Neural cell (in vitro differentiated cells): ENCODE measurements at regions not wholly inside any gene's neighbourhood (a gene's known extent, or its start where the extent isn't known, plus 50 kb on each side); places are given as distances from the start of the nearest gene placed in this dataset.

Experiments
- POLR2AphosphoS5 ChIP-seq: IDR thresholded peaks from 2 replicates; pipeline ENCODE4 v1.6.1; 2012
- RAD21 ChIP-seq: fragments of 450-650 bp; conservative IDR thresholded peaks from 2 replicates; pipeline ENCODE4 v1.6.1; 2014; ENCODE audit warnings: antibody characterized with exemption, mild to moderate bottlenecking, moderate library complexity
- SMC3 ChIP-seq: fragments of 450-650 bp; conservative IDR thresholded peaks from 2 replicates; pipeline ENCODE4 v1.6.1; 2014; ENCODE audit warnings: antibody characterized with exemption, mild to moderate bottlenecking, moderate library complexity; ENCODE audit not compliant: poor library complexity
- TF ChIP-seq, protein P1 (sequence below): fragments of 450-650 bp; IDR thresholded peaks from 2 replicates; pipeline ENCODE4 v1.5.1; 2014; ENCODE audit warnings: antibody characterized with exemption, mild to moderate bottlenecking, moderate library complexity; ENCODE audit not compliant: poor library complexity, severe bottlenecking
- TF ChIP-seq, protein P2 (sequence below): IDR thresholded peaks from 2 replicates; pipeline ENCODE4 v1.6.1; 2012; ENCODE audit warnings: borderline replicate concordance

GRCh38 chr12:40534828-40535227 is 157.4 kb upstream of the CNTN1 start:
- TF ChIP-seq, protein P1, sequence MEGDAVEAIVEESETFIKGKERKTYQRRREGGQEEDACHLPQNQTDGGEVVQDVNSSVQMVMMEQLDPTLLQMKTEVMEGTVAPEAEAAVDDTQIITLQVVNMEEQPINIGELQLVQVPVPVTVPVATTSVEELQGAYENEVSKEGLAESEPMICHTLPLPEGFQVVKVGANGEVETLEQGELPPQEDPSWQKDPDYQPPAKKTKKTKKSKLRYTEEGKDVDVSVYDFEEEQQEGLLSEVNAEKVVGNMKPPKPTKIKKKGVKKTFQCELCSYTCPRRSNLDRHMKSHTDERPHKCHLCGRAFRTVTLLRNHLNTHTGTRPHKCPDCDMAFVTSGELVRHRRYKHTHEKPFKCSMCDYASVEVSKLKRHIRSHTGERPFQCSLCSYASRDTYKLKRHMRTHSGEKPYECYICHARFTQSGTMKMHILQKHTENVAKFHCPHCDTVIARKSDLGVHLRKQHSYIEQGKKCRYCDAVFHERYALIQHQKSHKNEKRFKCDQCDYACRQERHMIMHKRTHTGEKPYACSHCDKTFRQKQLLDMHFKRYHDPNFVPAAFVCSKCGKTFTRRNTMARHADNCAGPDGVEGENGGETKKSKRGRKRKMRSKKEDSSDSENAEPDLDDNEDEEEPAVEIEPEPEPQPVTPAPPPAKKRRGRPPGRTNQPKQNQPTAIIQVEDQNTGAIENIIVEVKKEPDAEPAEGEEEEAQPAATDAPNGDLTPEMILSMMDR = no peak
- no peak for TF ChIP-seq SMC3
- TF ChIP-seq, protein P2, sequence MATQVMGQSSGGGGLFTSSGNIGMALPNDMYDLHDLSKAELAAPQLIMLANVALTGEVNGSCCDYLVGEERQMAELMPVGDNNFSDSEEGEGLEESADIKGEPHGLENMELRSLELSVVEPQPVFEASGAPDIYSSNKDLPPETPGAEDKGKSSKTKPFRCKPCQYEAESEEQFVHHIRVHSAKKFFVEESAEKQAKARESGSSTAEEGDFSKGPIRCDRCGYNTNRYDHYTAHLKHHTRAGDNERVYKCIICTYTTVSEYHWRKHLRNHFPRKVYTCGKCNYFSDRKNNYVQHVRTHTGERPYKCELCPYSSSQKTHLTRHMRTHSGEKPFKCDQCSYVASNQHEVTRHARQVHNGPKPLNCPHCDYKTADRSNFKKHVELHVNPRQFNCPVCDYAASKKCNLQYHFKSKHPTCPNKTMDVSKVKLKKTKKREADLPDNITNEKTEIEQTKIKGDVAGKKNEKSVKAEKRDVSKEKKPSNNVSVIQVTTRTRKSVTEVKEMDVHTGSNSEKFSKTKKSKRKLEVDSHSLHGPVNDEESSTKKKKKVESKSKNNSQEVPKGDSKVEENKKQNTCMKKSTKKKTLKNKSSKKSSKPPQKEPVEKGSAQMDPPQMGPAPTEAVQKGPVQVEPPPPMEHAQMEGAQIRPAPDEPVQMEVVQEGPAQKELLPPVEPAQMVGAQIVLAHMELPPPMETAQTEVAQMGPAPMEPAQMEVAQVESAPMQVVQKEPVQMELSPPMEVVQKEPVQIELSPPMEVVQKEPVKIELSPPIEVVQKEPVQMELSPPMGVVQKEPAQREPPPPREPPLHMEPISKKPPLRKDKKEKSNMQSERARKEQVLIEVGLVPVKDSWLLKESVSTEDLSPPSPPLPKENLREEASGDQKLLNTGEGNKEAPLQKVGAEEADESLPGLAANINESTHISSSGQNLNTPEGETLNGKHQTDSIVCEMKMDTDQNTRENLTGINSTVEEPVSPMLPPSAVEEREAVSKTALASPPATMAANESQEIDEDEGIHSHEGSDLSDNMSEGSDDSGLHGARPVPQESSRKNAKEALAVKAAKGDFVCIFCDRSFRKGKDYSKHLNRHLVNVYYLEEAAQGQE = no peak
- no peak for TF ChIP-seq POLR2AphosphoS5
- TF ChIP-seq RAD21 = no peak
